D721Med (cell line): ENCODE measurements at regions not wholly inside any gene's neighbourhood (a gene's known extent, or its start where the extent isn't known, plus 50 kb on each side); places are given as distances from the start of the nearest gene placed in this dataset.
"Not testable (repeated sequence)": the region's sequence is repeated elsewhere in the genome, so short reads cannot be mapped to it uniquely, and the experiment has no call there.

Experiments
- DNase-seq: peaks from one replicate; pipeline ENCODE4 v3.0.0; 2011; ENCODE audit warnings: low spot score; ENCODE audit not compliant: insufficient read length
- FAIRE-seq: peaks from 2 replicates; lab custom pipeline; 2011; peaks lifted over from hg19 to GRCh38; lab: Jason Lieb, UNC
- TF ChIP-seq, protein P1 (sequence below): IDR thresholded peaks from 2 replicates; pipeline ENCODE4 v1.5.1; 2012; ENCODE audit warnings: mild to moderate bottlenecking, control low read depth; ENCODE audit not compliant: insufficient read depth; ENCODE audit errors: missing control alignments

DNA sequence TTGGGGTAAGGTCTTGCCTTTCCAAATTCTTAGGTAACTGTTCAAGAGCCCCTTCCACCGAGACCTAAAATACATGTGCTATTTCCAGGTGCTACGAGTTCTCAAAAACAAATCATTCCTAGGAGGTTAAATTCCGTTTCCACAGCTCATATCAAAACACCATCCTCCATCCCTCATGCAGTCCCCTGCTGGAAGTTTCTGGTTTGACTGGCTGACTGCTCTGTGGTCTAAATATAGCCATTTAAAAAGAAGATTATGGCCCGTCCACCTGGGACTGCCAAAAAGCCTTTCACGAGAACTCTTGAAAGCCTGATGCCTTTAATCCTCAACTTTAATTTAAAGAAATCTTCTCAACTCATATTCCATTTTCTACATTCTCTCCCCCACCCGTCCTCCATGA is 201.5 kb upstream of the MYL2 start:
- DNase-seq (no peak), FAIRE-seq (no peak)
- TF ChIP-seq, protein P1, sequence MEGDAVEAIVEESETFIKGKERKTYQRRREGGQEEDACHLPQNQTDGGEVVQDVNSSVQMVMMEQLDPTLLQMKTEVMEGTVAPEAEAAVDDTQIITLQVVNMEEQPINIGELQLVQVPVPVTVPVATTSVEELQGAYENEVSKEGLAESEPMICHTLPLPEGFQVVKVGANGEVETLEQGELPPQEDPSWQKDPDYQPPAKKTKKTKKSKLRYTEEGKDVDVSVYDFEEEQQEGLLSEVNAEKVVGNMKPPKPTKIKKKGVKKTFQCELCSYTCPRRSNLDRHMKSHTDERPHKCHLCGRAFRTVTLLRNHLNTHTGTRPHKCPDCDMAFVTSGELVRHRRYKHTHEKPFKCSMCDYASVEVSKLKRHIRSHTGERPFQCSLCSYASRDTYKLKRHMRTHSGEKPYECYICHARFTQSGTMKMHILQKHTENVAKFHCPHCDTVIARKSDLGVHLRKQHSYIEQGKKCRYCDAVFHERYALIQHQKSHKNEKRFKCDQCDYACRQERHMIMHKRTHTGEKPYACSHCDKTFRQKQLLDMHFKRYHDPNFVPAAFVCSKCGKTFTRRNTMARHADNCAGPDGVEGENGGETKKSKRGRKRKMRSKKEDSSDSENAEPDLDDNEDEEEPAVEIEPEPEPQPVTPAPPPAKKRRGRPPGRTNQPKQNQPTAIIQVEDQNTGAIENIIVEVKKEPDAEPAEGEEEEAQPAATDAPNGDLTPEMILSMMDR: peak; percentile 35

DNA sequence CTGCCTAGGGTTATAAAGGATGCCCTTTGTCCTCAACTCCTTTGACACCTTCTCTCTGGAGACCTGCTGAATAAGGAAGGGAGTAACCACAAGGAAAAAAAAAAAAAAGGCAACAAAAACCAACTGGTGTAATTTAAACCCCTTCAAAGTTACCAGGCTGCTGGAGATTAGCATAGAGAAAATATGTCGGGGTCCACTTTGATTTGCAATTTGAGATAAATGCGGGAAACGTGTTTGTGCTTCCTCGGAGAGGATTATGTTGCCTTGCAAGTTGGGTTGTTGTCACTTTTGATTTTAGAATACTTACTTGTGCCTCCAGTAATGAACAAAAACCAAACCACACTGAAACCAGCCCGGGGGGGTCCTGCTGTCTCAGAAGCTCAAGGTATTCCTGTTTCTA is 200.2 kb upstream of the MYL2 start:
- no peak for DNase-seq
- TF ChIP-seq, protein P1: no peak
- FAIRE-seq: no peak

DNA sequence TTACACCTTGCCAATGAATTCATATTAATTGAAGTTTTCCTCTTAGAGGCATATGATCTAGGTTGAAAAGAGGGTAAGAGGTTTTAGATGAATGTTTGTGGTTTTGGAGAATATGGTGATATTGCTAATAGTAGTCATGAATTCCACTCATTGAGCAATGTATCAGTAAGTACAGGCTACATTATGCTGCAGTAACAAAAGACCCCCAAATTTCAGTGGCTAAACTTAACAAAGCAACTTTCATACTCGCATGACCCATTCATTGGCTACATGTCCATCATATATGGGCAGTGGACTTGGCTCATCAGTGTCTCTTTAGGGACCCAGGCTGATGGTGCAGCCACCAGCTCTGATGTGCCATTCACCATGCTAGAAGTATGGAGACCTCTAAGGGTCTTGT is 196.6 kb upstream of the MYL2 start:
- TF ChIP-seq, protein P1: no peak
- no peak for DNase-seq
- FAIRE-seq: no peak

DNA sequence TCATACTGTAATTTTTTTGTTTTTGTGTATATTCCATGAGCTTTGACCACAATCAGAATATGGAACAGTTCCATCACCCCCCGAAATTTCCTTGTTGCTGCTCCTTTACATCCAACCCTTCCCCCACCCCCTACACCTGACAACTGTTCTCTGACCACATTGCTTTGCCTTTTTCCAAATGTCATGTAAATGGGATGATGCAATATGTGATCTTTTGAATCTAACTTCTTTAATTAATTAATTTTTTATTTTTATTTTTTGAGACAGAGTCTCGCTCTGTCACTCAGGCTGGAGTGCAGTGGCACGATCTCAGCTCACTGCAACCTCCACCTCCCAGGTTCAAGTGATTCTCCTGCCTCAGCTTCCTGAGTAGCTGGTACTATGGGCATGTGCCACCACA is 192.9 kb upstream of the MYL2 start:
- FAIRE-seq, DNase-seq: not testable (repeated sequence)

DNA sequence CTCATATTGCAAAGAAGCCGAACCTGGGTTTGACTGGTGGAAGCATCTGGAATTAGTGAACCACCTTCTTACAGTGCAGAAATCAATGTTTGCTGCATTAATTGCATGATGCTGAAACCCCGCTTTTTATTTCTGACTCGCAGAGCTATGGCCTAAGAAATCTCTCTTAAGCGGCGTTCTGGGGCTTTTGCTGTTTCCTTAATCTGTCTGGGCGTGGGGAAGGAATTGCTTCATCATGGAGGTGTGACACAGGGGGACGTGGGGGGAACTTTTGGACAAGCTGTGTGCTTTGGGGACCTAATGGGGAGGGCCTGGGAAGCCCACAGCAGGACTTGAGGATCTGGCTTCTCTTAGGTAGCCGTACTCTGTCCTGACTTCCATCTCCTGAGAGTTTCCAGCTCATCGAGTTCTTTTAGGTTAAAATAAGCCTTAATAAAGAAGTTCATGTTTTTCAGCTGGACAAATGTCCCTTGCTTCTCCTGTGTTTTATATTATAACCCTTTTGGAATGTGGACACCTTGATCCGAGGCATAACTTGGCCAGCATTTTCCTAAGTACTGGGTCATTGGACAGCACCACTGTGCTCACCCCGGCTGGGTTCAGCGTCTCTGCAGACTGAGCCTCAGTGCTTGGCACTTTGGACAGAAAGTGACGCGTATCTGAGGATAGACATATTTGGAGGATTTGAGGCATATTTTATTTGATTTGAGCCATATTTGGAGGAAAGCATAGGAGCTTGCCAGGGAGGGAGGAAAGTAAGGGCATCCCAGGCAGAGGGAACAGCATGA is 192.1 kb upstream of the MYL2 start:
- FAIRE-seq: no peak
- no peak for DNase-seq
- TF ChIP-seq, protein P1: no peak

DNA sequence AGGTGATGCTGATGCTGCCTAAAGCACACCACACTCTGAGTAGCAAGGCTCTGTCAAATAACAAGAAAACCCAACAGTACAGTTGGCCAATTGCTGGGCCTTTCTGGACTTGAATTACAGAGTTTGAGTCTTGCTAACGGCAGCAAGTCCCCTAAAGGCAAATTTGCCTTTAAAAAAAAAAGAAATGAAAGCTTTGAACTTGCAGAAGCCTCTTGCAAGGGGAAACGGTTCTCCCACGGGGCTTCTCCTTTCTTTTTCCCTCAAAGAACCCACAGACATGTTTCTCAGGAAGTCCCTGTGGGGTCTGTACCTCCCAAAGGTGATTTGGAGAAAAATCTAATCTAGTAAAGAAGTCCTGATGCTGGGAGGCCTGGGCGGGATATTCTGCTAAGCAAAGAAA is 191.3 kb upstream of the MYL2 start:
- FAIRE-seq: no peak
- TF ChIP-seq, protein P1: no peak
- no peak for DNase-seq

DNA sequence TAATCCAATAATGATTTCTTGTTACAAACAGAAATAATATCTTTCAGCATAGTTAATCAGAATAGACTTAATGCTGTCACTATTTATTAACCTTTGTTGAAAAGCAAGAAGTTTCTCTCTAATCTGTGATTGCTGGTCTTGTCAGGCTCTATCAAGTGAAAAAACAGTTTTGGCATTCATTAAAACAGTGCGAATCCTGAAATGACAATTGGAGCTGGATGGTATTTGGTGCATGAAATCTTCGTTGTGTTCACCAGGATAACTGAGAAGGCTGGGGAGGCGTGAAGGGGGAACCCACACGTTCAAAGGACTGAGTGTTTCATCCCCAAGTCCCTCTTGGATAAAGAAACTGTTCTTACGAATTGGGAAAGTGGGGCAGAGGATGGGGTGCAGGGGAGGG is 190.2 kb upstream of the MYL2 start:
- TF ChIP-seq, protein P1: no peak
- FAIRE-seq: no peak

More for the DNA sequence above, 190.2 kb upstream of the MYL2 start:
- no peak for DNase-seq
